Kidney (tissue), 13 donors: ENCODE measurements at regions not wholly inside any gene's neighbourhood (a gene's known extent, or its start where the extent isn't known, plus 50 kb on each side); places are given as distances from the start of the nearest gene placed in this dataset.

Experiments
- DNase-seq, 5 donors: peaks; one replicate each; pipeline ENCODE4 v3.0.0-alpha.2; 2013 to 2020
- FAIRE-seq: peaks from 2 replicates; lab custom pipeline; 2012; peaks lifted over from hg19 to GRCh38; lab: Jason Lieb, UNC
- H3K27ac ChIP-seq, 2 donors: one replicate each; pipeline ENCODE4 v1.7.0; 2013; ENCODE audit warnings: low read depth in 2 of 2, low read length in 2 of 2, inconsistent platforms in 1 of 2
- H3K27me3 ChIP-seq: one replicate; pipeline ENCODE4 v1.7.1; 2013; ENCODE audit warnings: low read length, inconsistent platforms; ENCODE audit not compliant: control insufficient read depth, insufficient read depth
- H3K36me3 ChIP-seq, 3 donors: one replicate each; pipeline versions ENCODE4 v1.7.0 to v1.7.1; 2013; ENCODE audit warnings: low read length in 3 of 3, control low read depth in 1 of 3, inconsistent platforms in 1 of 3; ENCODE audit not compliant: insufficient read depth in 3 of 3, control insufficient read depth in 2 of 3
- H3K4me1 ChIP-seq, 3 donors: one replicate each; pipeline versions ENCODE4 v1.7.0 to v1.7.1; 2013; ENCODE audit warnings: low read length in 3 of 3, inconsistent platforms in 1 of 3, low read depth in 1 of 3; ENCODE audit not compliant: control insufficient read depth in 2 of 3, insufficient read depth in 2 of 3
- H3K4me3 ChIP-seq, 3 donors: one replicate each; pipeline versions ENCODE4 v1.7.0 to v1.8.1; 2013; ENCODE audit warnings: low read length in 3 of 3, control low read depth in 1 of 3, inconsistent platforms in 1 of 3
- H3K9ac ChIP-seq, 3 donors: one replicate each; pipeline versions ENCODE4 v1.7.0 to v1.7.1; 2013; ENCODE audit warnings: low read length in 3 of 3, control low read depth in 1 of 3, inconsistent platforms in 1 of 3
- H3K9me3 ChIP-seq, 3 donors: one replicate each; pipeline versions ENCODE4 v1.7.0 to v1.7.1; 2013; ENCODE audit warnings: low read length in 3 of 3, control low read depth in 1 of 3, inconsistent platforms in 1 of 3; ENCODE audit not compliant: control insufficient read depth in 2 of 3, insufficient read depth in 1 of 3
- intact Hi-C: fragments of 100-400 bp; cut with DNase I; formaldehyde crosslinking; loops from one replicate; pipeline ENCODE4 v1.11.1; 2022
- TF ChIP-seq, protein P1 (sequence below): IDR thresholded peaks from 3 replicates; pipeline ENCODE4 v1.5.1; 2012; ENCODE audit warnings: mild to moderate bottlenecking, moderate library complexity, borderline replicate concordance; ENCODE audit not compliant: insufficient read depth; ENCODE audit errors: extremely low read depth
- donor health status: control.
- donor health status: control.
- donor health status: control.
- donor health status: control.
- donor health status: control.
- donor health status: DM: yes; HTN: yes; CAD: no.
- donor health status: Normal renal cell carcinoma (clear cell type).

DNA sequence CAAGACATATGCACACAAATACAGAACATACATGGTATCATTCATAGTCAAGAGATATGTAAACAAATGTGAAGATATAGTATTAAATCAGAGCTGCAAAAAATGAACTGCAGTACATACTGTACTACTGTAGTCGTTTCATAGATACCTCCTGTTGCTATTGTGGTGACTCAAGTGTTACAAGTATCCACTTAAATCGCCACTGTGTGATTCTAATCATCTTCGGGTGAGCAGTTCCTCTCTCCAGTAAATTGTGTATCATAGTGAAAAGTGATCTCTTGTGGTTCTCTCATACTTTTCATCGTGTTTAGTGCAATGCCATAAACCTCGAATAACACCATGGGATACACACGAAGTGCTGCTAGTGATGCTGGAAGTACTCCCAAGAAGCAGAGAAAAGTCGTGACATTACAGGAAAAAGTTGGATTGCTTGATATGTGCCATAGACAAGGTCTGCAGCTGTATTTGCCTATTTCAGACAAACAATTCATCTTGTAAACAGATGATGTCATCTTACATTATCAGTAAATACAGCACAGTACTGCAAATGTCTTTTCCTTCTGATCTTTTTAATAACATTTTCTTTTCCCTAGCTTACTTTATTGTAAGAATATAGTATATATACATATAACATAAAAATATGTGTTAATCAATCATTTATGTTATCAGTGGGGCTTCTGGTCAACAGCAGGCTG, 222.2 kb downstream of the BCL11A start:
- intact Hi-C loops, result no loop called here
- no peak for DNase-seq

DNA sequence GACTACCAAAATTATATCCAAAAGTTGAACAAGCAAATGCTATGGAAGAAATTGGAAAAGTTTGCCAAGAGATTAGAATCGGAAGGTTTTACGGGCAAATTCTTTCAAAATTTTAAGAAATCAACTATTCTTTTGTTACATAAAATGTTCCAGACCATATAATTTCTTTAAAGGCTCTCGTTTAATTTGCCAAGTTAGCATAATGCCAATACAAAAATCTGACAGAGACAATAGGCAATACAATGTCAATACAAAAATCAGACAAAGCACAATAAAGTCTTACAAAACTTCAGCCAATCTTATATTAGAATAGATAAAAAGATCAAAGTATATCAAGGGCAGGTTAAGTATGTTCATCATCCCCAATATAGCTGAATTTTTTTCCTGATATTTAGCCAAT, 224.2 kb downstream of the BCL11A start:
- H3K36me3 ChIP-seq, result no peaks in the 10 kb centered on the region
- H3K9me3 ChIP-seq, result peaks cover 0 to 6% (median 0%) of the 10 kb centered on the region in 3 donors
- DNase-seq (no peak), FAIRE-seq (no peak)
- no peak overlapping the region for H3K9ac ChIP-seq
- TF ChIP-seq, protein P1, sequence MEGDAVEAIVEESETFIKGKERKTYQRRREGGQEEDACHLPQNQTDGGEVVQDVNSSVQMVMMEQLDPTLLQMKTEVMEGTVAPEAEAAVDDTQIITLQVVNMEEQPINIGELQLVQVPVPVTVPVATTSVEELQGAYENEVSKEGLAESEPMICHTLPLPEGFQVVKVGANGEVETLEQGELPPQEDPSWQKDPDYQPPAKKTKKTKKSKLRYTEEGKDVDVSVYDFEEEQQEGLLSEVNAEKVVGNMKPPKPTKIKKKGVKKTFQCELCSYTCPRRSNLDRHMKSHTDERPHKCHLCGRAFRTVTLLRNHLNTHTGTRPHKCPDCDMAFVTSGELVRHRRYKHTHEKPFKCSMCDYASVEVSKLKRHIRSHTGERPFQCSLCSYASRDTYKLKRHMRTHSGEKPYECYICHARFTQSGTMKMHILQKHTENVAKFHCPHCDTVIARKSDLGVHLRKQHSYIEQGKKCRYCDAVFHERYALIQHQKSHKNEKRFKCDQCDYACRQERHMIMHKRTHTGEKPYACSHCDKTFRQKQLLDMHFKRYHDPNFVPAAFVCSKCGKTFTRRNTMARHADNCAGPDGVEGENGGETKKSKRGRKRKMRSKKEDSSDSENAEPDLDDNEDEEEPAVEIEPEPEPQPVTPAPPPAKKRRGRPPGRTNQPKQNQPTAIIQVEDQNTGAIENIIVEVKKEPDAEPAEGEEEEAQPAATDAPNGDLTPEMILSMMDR, result no peak
- intact Hi-C loops, result no loop called here
- H3K4me3 ChIP-seq, result no peak overlapping the region
- H3K27me3 ChIP-seq, result no peaks in the 10 kb centered on the region
- no peak overlapping the region for H3K27ac ChIP-seq
- H3K4me1 ChIP-seq, result no peaks in the 10 kb centered on the region

More for the DNA sequence above, 222.2 kb downstream of the BCL11A start:
- Histone ChIP-seq H3K4me1 (no peaks in the 10 kb centered on the region), H3K36me3 (no peaks in the 10 kb centered on the region), H3K9ac (no peak overlapping the region), H3K4me3 (no peak overlapping the region), H3K27ac (no peak overlapping the region), H3K27me3 (no peaks in the 10 kb centered on the region), H3K9me3 (no peaks in the 10 kb centered on the region)
- FAIRE-seq, result no peak
- TF ChIP-seq, protein P1, result no peak

DNA sequence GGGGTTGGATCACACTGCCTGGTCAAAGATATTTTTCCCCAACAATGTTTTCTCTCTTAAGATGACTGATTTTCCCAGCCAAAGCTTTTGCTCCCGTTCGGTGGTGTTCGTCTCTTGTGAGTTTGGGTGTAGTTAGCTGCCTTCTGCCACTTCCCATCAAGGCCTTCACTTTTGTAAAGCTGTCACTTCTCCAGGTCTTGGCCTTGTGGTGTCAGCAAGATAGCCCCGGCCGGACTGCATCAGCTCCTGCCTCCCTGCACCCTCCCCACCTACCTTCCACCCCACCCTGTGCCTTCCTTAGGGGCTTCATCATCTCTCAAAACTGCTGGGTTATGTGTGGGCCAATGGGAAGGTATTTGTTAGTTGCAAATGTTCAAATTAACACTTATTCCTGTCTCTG, 228.9 kb downstream of the BCL11A start:
- Histone ChIP-seq H3K4me1 (no peaks in the 10 kb centered on the region), H3K9ac (no peak overlapping the region), H3K27me3 (no peaks in the 10 kb centered on the region), H3K4me3 (no peak overlapping the region), H3K27ac (no peak overlapping the region), H3K36me3 (no peaks in the 10 kb centered on the region), H3K9me3 (peaks cover 0 to 6% (median 0%) of the 10 kb centered on the region in 3 donors)
- TF ChIP-seq, protein P1, result no peak
- FAIRE-seq (no peak), DNase-seq (no peak)
- intact Hi-C loops, result no loop called here
